ENCODE measurements at regions not wholly inside any gene's neighbourhood (a gene's known extent, or its start where the extent isn't known, plus 50 kb on each side); places are given as distances from the start of the nearest gene placed in this dataset.
"Not testable (repeated sequence)": the region's sequence is repeated elsewhere in the genome, so short reads cannot be mapped to it uniquely, and the experiment has no call there.

DNA sequence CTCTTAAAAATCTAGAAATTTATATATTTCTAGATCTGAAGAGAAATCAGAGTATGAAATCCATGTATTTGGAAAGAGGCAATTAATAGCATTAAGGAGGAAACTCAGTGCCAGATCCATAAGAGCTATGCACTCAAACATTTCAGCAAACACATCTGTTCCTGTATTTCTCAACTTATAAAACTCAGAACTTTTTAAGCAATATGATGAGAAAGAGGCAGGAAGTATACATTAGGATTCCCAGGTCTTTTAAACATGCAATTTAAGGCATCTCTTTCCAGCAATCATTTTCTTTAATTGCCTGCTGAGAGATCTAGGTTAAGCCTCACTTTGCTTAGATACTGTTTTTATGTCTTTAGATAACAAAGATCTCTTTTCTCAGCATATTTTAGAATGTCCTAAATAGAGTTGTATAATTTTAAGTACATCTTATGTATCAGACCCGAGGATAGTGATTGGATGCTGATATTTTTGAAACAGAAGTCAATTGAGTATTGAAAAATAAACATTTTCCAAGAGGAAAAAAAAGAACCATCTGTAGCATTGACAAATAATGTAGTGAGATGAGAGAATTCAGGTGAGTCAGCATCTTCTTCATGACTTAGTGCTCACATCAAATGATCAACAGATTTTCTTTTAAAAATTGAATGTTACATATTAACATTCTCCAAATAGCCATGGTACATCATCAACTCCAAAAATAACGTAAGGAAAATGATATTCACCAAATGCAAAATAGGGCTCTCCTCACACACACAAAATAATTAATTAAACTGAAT, 461.4 kb upstream of the NOX3 start:
- DNase-seq (ENCODE audit: low spot score) = no peak

DNA sequence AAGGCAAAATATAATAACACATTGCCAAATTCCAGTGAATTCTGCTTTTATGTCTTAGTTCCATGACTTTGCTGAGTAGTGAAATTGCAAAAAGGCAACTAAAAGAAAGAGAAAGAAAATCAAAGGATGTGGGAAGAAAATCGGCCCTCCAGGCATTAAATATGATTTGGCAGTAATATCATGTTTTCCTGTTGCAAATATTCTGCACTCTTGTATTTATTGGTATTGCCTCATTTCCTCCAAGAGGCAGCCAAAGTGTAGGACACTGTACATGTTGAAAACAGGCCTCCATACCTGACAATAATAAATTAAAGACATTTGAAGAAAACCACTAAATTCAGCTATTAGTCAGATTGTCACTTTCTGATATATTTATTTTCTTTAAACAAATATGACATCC, 460.0 kb upstream of the NOX3 start:
- DNase-seq (ENCODE audit: low spot score) = no peak

GRCh38 chr6:155913816-155914215, 458.2 kb upstream of the NOX3 start:
- DNase-seq (ENCODE audit: low spot score) = no peak

- DNase-seq (ENCODE audit: low spot score) = no peak
Observed at GRCh38 chr6:155909710-155910109, 454.1 kb upstream of the NOX3 start.

DNA sequence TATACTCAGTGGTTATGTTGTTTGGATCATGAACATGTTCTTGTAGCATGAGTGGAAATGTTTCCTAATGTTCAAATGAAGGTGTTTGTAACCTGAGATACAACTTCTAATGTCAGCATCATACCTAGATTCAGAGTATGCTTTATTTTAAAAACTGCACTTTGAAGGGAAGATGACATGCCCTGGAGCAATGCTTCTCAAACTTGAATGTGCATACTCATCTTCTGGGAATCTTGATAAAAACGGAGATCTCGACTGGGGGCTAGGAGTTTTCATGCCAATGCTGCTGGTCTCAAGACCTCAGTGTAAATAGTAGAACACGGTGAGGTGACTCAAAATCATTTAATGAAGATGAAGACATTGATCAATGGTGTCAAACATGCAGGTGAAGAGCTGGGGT, 440.0 kb upstream of the NOX3 start:
- DNase-seq (ENCODE audit: low spot score) = no peak

DNA sequence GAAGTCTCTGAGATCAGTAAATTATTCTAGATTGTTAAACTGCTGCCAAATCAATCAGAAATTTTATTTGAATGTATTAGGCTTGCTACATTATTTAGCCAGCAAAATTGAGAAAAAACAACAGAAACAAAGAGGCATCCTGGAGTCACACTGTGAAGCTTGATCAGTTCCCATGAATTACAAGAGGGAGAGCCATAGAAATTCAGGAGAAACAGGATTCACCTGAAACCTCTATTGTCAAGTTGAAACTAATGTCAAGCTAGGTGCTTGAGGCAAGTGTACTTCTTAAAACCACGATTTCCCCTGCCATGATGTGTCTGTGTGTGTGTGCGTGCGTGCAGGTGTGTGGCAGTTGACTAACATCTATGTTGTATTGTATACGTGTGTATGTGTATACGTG, 439.1 kb upstream of the NOX3 start:
- DNase-seq (ENCODE audit: low spot score) = no peak

- DNase-seq (ENCODE audit: low spot score) = no peak
Observed at GRCh38 chr6:155894262-155894661, 438.6 kb upstream of the NOX3 start.

GRCh38 chr6:155890409-155890808, 434.8 kb upstream of the NOX3 start:
- DNase-seq (ENCODE audit: low spot score) = no peak

- no peak for DNase-seq (ENCODE audit: low spot score)
Observed at GRCh38 chr6:155889410-155889809, 433.8 kb upstream of the NOX3 start.

DNA sequence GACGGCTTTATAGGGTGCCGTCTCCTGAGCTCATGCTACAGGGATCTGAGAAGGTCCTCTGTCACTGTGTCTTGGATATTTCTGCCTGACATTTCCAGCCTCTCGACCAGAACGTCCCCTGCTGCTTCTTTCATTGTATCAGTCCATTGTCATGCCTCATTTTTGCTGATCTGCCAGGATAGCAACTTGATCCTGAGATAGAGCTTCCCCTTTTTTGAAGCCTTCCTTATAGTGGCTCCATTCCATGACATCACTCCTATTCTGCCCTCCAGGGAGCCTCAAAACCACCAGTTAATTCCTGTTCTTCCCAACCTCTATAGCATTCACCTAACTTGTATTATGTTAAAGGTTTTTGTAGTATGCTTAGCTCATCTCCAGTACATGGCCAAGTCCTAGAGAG, 431.8 kb upstream of the NOX3 start:
- DNase-seq (ENCODE audit: low spot score) = no peak

DNA sequence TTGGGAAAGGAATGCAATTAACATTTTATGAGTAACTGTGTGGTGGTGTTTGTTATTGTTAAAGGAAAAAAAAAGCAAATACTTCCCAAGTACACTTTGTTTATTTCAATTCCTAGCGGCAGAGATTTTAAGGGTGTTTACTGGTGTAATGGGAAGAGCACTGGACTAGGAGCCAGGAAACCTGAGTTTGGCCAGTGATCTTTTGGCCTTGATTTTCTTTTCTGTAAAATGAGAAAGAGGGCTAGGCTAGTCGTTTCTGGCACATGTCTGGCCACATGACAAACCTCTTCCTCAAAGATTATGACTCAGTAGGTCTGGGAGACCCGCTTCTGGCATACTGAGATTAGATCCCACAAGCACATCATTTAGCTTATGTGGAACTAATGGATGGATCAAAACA, 428.1 kb upstream of the NOX3 start:
- DNase-seq (ENCODE audit: low spot score) = peak; percentile 10

DNA sequence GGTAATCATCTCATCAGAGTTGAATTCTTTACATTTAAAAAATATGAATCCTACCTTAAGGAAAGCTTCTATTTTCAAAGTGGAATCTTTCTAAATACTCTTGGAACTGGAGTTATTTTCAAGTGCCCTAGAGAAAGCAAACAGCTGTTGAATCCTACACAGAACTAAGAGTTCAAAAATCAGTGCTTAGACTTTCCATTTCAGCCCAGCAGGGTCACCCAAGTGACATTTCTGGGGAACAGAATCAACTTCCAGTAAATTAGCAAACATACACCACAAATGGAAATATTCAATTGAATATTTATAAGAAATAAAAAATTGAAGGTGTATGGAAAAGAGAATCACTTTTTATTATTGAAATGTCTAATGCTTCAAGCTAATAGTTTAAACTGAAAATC, 427.7 kb upstream of the NOX3 start:
- no peak for DNase-seq (ENCODE audit: low spot score)

DNA sequence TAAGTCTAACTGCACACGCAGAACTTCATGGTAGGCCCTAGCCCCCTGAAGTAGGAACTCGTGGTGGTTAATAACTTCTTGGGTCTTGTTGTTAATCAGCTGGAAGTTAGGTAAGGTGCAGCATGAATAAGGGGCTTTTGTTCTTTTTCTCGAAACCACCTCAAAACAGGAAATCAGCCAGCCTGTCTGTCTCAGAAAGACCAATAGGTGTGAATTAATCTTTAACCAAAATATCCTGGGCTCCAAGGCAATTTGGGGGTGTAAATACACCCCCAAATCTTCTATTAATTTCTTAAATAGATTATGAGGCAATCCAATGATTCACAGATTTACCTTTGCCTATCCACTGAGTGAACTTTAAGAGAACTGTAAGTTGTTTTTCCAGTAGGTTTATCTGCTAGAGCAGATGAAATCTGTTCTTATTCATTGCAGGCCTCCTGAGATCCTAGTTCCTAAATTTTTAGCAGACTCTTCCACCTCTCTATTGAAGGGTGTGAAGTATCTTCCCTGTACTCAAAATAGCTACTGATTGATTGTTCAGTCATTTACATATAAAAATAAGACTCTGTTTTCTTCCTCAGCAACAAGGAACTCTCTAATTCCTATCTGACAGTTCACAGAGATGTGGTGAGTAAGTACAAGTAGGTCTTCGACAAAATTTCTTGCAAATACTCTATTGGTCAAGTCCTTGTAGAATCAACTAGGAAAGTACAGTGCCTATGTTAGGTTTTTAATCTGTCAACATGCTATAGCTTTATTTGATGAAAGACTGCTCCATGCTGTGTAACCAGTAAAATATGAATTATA, 427.1 kb upstream of the NOX3 start:
- no peak for DNase-seq (ENCODE audit: low spot score)

- DNase-seq (ENCODE audit: low spot score) = no peak
Observed at GRCh38 chr6:155881826-155882526, 426.3 kb upstream of the NOX3 start.

- peak; percentile 45 for DNase-seq (ENCODE audit: low spot score)
Observed at GRCh38 chr6:155880900-155881299, 425.3 kb upstream of the NOX3 start.

DNA sequence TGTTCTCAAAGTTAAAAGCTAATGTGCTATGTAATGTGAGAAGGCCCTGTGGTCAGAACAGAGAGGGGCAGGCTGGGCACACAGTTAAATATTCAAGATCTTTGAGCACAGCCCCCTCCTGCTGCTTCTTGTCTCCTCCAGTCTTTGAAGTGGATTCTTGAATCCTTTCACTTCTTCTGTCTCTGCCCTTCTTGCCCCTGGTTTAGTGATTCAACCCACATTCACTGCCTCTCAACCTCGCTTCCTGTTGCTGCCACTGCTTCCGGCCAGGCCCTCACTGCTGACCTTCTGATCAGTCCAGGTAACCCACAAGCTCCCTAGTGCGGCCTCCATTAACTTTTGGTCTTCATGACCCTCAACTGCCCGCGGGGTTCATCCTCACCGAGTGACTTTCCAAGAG, 417.3 kb upstream of the NOX3 start:
- DNase-seq (ENCODE audit: low spot score) = no peak

GRCh38 chr6:155867682-155868081, 412.0 kb upstream of the NOX3 start:
- no peak for DNase-seq (ENCODE audit: low spot score)

GRCh38 chr6:155866676-155867390, 411.2 kb upstream of the NOX3 start:
- not testable (repeated sequence) for DNase-seq (ENCODE audit: low spot score)

DNA sequence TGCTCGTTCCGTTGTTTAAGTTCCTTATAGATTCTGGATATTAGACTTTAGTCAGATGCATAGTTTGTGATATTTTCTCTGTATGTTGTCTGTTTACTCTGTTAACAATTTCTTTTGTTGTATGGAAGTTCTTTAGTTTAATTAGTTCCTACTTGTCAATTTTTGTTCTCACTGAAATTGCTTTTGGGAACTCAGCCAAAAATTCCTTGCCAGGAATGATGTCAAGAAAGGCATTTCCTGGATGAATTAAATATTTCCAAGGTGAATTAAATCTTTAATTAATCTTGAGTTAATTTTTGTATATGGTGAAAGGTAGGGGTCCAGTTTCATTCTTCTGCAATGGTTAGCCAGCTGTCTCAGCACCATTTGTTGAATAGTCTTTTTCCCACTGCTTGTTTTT, 406.2 kb upstream of the NOX3 start:
- no peak for DNase-seq (ENCODE audit: low spot score)

- not testable (repeated sequence) for DNase-seq (ENCODE audit: low spot score)
Observed at GRCh38 chr6:155858906-155859305, 403.3 kb upstream of the NOX3 start.

DNA sequence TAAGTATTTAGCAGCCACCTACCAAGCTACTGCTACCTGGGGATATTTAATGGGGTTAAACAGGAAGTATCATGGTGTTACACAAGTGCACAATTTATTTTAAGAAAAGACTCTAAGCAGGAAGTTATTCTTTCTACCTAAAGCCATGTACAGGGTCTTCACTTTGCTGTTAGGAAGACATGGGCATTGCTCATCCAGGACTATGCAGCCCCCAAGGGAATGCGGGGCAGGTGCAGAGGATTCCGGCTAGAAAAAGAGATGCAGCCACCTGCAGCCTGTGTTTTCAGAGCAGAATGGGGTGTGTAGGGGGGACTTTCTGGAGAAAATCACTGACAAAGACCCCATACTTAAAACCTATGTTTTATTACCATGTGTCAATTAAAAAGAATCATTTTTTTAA, 399.1 kb upstream of the NOX3 start:
- no peak for DNase-seq (ENCODE audit: low spot score)

- no peak for DNase-seq (ENCODE audit: low spot score)
Observed at GRCh38 chr6:155853011-155853410, 397.4 kb upstream of the NOX3 start.
